ENCODE measurements at regions not wholly inside any gene's neighbourhood (a gene's known extent, or its start where the extent isn't known, plus 50 kb on each side); places are given as distances from the start of the nearest gene placed in this dataset.

GRCh38 chr17:53932386-53932785 is 109.7 kb downstream of the KIF2B start:
- TF ChIP-seq CTCF (IDR thresholded peaks at IDR 0.05) (no peak), POLR2A (IDR thresholded peaks at IDR 0.05) (no peak)

All from lower leg skin (tissue), 3 donors.